A673 (cell line): ENCODE measurements at regions not wholly inside any gene's neighbourhood (a gene's known extent, or its start where the extent isn't known, plus 50 kb on each side); places are given as distances from the start of the nearest gene placed in this dataset.

Source experiments
- EZH2 ChIP-seq: fragments of 200-600 bp; sonication (generic); IDR thresholded peaks from 2 replicates; pipeline ENCODE4 v1.6.1; 2017; ENCODE audit warnings: borderline replicate concordance, low read depth, mild to moderate bottlenecking, mixed read lengths, antibody characterized with exemption, low read length; ENCODE audit not compliant: poor library complexity, severe bottlenecking
- TF ChIP-seq, protein P1 (sequence below): fragments of 300-800, 200-600 bp; sonication (generic); conservative IDR thresholded peaks from 2 replicates; pipeline ENCODE4 v1.5.1; 2017; ENCODE audit warnings: low read depth, mild to moderate bottlenecking, antibody characterized with exemption, low read length, moderate library complexity, mixed read lengths

- TF ChIP-seq EZH2, result no peak
- TF ChIP-seq, protein P1, sequence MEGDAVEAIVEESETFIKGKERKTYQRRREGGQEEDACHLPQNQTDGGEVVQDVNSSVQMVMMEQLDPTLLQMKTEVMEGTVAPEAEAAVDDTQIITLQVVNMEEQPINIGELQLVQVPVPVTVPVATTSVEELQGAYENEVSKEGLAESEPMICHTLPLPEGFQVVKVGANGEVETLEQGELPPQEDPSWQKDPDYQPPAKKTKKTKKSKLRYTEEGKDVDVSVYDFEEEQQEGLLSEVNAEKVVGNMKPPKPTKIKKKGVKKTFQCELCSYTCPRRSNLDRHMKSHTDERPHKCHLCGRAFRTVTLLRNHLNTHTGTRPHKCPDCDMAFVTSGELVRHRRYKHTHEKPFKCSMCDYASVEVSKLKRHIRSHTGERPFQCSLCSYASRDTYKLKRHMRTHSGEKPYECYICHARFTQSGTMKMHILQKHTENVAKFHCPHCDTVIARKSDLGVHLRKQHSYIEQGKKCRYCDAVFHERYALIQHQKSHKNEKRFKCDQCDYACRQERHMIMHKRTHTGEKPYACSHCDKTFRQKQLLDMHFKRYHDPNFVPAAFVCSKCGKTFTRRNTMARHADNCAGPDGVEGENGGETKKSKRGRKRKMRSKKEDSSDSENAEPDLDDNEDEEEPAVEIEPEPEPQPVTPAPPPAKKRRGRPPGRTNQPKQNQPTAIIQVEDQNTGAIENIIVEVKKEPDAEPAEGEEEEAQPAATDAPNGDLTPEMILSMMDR, result no peak
These were observed 82.2 kb upstream of the NAA20 start for GRCh38 chr20:19934792-19935491.
